SHP77 treated with DMSO at 0.1 percent for 48 hours (cell line): ENCODE measurements at regions not wholly inside any gene's neighbourhood (a gene's known extent, or its start where the extent isn't known, plus 50 kb on each side); places are given as distances from the start of the nearest gene placed in this dataset.
"Not testable (repeated sequence)": the region's sequence is repeated elsewhere in the genome, so short reads cannot be mapped to it uniquely, and the experiment has no call there.

Experiments used
- DNase-seq: peaks from one replicate; lab custom pipeline; 2025; lab: John Stamatoyannopoulos, UW

GRCh38 chr7:46934198-46934825 lies 647.6 kb downstream of the TNS3 start:
- DNase-seq: no peak

GRCh38 chr7:46933596-46933995 lies 648.3 kb downstream of the TNS3 start:
- DNase-seq: no peak

- no peak for DNase-seq
These were observed 649.1 kb downstream of the TNS3 start for GRCh38 chr7:46932676-46933424.

GRCh38 chr7:46932306-46932675 lies 649.6 kb downstream of the TNS3 start:
- DNase-seq: no peak

- no peak for DNase-seq
These were observed 651.5 kb downstream of the TNS3 start for GRCh38 chr7:46930366-46930765.

- no peak for DNase-seq
These were observed 652.6 kb downstream of the TNS3 start for GRCh38 chr7:46929359-46929758.

- DNase-seq: no peak
These were observed 653.2 kb downstream of the TNS3 start for GRCh38 chr7:46928719-46929118.

- DNase-seq: no peak
These were observed 654.6 kb downstream of the TNS3 start for GRCh38 chr7:46927131-46927810.

GRCh38 chr7:46916581-46916980 lies 665.3 kb downstream of the TNS3 start:
- DNase-seq: no peak

- DNase-seq: no peak
These were observed 669.2 kb downstream of the TNS3 start for GRCh38 chr7:46912692-46913091.

GRCh38 chr7:46909601-46910051 lies 672.3 kb downstream of the TNS3 start:
- DNase-seq: no peak

- no peak for DNase-seq
These were observed 673.1 kb downstream of the TNS3 start for GRCh38 chr7:46908770-46909169.

GRCh38 chr7:46904523-46904922 lies 677.4 kb downstream of the TNS3 start:
- not testable (repeated sequence) for DNase-seq

- no peak for DNase-seq
These were observed 679.4 kb downstream of the TNS3 start for GRCh38 chr7:46902463-46902862.

GRCh38 chr7:46900312-46901263 lies 681.3 kb downstream of the TNS3 start:
- DNase-seq: no peak

GRCh38 chr7:46897381-46897780 lies 684.5 kb downstream of the TNS3 start:
- no peak for DNase-seq

- DNase-seq: no peak
These were observed 695.1 kb downstream of the TNS3 start for GRCh38 chr7:46886669-46887374.

GRCh38 chr7:46885167-46885566 lies 696.7 kb downstream of the TNS3 start:
- DNase-seq: no peak

GRCh38 chr7:46881507-46882127 lies 700.3 kb downstream of the TNS3 start:
- DNase-seq: no peak

- no peak for DNase-seq
These were observed 701.3 kb downstream of the TNS3 start for GRCh38 chr7:46880508-46881196.
